Germinal center (tissue), 1 donor: ENCODE measurements at regions not wholly inside any gene's neighbourhood (a gene's known extent, or its start where the extent isn't known, plus 50 kb on each side); places are given as distances from the start of the nearest gene placed in this dataset.
"Not testable (repeated sequence)": the region's sequence is repeated elsewhere in the genome, so short reads cannot be mapped to it uniquely, and the experiment has no call there.

Experiments
- DNase-seq: peaks from one replicate; pipeline ENCODE4 v3.0.0; 2012; ENCODE audit warnings: mixed read lengths, low spot score

DNA sequence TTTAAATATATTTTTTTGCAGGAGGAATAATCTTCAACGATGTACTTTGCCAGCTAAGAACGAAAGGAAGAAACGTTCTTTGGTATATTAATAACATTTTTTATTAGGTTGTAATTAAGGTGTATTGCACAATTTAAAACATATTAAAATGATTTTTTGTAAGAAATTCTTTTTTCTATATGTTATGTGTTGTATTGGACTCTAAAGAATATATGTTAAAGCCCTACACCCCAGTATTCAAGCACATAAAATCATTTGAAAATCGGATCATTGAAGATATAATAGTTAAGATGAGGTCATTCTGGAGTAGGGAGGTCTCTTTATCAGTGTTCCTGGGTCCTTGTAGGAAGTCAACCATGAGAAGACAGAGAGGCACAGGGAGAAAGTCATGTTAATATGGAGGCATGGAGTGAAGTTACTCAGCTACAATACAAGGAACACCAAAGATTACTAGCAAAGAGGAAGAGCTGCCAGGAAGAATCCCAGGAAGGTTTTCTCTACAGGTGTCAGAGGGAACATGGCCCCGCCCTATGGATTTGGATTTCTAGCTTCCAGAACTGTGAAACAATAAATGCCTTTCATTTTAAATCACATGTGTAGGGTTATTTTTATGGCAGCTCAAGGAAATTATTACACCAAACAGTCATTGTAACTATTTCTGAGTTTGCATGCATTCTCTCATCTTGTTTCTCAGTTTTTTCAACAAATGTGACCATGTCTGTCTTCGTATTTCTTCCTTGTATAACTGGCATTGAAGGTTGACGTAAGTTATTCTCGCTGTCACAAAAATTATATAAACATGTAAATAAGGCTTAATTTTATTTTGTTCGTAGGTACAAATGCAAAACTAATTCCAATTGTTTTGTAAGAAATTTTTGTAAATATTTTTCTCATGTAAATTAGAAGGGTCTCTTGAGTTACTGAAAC, 75.4 kb upstream of the VPREB1 start:
- no peak for DNase-seq

GRCh38 chr22:22168190-22168940, 76.2 kb upstream of the VPREB1 start:
- DNase-seq: peak; percentile 40

GRCh38 chr22:22167791-22168189, 76.8 kb upstream of the VPREB1 start:
- DNase-seq: peak; percentile 72

GRCh38 chr22:22166941-22167713, 77.5 kb upstream of the VPREB1 start:
- peak; percentile 11 for DNase-seq

- DNase-seq: no peak
Observed at GRCh38 chr22:22165936-22166710, 78.5 kb upstream of the VPREB1 start.

GRCh38 chr22:22164541-22165272, 79.9 kb upstream of the VPREB1 start:
- peak; percentile 40 for DNase-seq

- peak; percentile 85 for DNase-seq
Observed at GRCh38 chr22:22161924-22162851, 82.4 kb upstream of the VPREB1 start.

GRCh38 chr22:22160768-22161167, 83.8 kb upstream of the VPREB1 start:
- DNase-seq: not testable (repeated sequence)

GRCh38 chr22:22159384-22159783, 85.2 kb upstream of the VPREB1 start:
- no peak for DNase-seq

GRCh38 chr22:22158965-22159364, 85.6 kb upstream of the VPREB1 start:
- DNase-seq: no peak

DNA sequence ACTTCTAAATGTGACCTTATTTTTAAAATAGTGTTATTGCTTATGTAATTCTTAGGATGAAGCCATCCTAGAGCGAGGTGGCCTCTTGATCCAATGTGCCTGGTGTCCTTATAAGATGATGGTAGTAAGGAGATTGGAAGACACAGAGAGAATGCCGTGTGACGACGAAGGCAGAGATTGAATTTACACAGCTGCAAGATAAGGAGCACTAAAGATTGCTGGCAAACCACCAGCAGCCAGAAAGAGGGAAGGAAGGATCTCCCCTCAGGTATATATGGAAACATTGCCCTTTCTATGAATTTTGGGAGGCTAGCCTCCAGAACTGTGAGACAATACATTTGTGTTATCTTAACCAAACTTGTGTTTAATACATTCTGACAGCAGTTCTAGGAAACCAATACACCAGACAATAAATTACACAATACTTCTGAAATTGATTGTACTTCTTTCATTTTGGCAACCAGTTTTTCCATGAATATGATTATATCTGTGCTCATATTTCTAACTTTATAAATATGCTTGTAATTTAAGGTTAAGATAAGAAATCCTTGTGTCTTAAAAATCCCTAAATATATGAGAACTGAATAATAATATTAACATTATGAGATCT, 86.3 kb upstream of the VPREB1 start:
- DNase-seq: no peak

GRCh38 chr22:22157348-22157725, 87.2 kb upstream of the VPREB1 start:
- DNase-seq: no peak

- peak; percentile 81 for DNase-seq
Observed at GRCh38 chr22:22156716-22157347, 87.8 kb upstream of the VPREB1 start.

DNA sequence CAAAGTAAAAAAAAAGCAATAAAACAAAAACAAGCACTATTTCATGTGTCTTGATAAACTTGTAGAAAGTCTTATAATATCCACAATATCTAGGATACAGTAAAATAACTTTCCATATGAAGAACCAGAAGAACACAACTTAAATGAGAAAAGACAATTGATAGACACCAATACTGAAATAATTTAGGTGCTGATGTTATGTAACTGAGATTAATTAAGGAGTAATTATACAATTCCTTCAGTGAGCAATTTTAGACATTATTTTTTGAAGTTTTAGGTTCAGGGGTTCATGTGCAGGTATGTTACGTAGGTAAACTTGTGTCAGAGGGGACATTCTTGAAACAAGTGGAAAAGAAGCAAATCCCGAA, 88.3 kb upstream of the VPREB1 start:
- no peak for DNase-seq

DNA sequence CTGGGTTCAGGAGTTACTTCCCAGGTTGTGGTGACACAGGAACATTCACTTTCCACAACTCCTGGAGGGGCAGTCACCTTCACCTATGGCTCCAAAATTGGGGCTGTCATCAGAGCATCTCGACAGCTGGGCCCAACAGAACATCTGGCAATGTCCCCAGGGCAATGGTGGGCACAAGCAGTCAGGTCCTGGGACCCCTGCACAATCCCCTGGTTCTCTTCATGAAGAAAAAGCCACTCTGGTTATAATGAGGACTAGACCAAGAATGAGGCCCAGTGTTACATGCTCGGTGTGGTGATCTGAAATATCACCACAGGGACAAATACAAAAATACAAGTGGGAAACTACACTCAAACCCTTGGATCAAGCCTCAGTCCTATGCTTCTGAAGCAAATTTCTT, 89.0 kb upstream of the VPREB1 start:
- no peak for DNase-seq

DNA sequence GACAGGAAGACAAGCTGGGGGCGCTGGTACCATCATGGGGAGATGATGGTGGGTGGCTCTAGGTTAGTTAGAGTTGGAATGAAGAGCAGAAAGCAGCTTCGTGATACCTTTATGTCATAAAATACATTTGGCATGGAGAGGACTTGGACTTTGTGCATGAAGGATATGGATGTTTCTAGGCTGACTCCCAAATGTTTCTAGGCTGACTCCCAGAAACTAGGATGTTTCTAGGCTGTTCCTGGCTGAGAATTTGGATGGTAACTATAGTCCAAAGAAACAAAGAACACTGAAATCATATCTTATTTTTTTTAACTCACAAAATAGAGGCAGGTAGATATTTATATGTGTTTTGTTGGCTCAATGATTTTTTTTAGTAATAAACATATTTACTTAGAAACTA, 89.4 kb upstream of the VPREB1 start:
- no peak for DNase-seq

DNA sequence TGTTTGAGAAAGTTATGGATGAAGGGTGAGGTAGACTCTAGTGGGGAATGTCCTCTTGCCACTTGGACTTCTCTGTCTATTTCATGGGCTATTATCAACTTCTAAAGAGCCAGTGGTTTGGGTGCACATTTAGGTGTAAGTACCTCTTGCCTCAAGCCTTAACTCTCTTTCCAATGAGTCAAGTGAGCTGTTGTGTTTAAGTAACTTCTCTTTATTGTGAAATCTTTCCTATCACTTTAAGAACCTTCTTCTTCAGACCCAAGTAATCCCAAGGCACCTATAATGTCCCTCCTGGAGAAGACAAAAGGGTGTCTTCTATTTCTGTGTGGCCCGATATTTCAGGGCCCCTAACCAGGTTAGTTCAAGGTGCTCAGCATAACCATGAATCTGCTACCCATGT, 90.5 kb upstream of the VPREB1 start:
- no peak for DNase-seq

DNA sequence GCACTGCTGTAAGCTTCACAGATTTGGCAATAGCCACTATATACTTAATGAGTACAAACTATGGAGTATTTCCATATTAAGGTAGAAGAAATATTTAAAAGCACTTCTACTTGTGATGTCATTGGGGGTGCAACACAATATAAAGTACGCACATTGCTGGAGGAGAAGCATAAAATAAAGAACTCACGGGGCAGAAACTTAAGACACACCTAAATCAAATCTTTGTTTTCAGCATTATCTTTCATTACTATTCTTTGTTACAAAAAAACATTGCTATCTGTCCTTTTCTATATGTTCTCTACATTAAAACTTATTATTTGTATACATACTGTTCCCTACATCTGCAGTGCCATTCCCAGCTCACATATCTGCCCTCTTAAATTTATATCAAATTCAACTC, 93.3 kb upstream of the VPREB1 start:
- no peak for DNase-seq

GRCh38 chr22:22150457-22150856, 94.1 kb upstream of the VPREB1 start:
- DNase-seq: no peak
